HS-5 (cell line): ENCODE measurements at regions not wholly inside any gene's neighbourhood (a gene's known extent, or its start where the extent isn't known, plus 50 kb on each side); places are given as distances from the start of the nearest gene placed in this dataset.
"Not testable (repeated sequence)": the region's sequence is repeated elsewhere in the genome, so short reads cannot be mapped to it uniquely, and the experiment has no call there.

ENCODE experiments used
- DNase-seq: peaks from one replicate; pipeline ENCODE4 v3.0.0-alpha.2; 2012; ENCODE audit warnings: low read depth

DNA sequence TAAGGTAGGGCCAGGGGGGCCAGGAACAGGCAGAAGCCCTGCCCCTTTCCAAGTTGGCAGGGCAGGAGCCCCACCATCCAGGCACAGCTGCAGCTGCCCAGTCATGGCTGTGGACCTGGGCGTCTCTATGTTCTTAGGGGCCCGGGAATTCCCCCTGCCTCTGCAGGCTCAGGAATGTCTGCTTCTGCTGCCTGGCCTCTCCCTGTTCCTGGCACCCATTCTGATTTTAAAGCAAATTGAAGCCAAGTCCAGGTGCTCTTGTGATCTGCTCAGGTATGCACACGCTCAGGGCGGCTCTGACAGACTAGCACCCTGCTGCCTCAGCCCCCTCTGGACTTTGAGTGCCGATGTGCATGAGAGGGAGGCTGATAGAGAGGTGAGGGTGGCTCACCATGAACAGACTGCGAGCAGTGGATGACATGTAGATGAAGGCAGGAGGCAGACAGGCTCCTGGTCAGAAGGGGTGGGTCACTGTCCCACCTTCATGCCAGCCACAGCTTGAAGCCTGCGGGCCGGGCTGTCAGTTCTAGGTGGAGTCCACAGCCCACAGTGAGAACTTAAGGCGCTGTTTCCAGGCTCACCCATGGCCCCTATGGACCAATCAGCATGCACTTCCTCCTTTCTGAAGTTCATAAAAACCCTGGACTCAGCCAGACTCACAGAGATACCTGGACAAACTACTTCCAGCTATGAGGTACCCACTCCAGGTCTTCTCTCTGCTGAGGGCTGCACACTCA is 747.8 kb upstream of the GBE1 start:
- DNase-seq: no peak

DNA sequence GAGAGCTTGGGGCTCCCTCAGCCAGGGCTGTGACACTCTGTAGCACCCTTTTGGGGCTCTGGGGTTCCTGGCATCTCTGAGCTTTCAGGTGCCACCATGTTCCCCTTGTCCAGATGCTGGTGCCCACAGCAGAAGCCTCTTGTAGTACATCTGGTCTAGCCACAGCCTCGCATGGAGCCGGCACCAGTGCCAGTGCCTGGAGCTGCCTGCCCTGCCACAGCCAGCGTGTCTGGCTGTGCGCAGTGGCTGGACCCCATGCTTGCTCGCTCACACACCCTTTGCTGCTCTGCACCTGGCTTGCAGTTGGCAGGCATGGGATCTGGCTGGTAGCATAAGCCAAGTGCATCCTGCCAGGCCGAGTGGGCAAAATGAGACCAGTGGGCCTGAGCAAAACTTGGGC is 744.8 kb upstream of the GBE1 start:
- DNase-seq: no peak

DNA sequence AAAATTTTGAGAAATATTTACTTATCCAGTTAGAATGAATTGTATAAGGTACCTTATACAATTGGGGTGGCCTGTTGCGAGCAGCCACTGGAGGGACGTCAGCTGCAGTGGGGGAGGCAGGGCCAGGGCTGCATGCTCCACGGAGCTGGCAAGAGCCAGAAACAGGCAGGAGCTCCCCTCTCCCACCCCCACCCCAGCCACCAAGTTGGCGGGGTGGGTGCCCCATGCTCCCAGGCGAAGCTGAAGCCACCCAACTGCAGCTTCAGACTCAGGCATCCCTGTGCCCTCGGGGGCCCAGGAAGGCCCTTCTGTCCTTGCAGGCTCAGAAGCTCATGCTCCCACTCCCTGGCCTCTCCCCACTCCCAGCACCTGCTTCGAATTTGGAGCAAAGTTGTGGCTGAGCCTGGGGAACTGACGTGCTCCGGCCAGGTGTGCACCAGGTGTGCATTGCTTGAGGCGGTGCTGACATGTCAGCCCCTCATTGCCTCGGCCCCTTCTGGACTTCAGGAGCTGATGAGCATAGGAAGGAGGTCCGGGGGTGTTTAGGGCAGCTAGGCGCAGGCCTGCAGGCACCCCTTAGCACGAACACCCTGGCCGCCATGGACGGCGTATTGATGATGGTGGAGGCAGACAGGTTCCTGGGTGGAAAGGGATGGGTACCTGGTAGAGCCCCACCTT is 743.8 kb upstream of the GBE1 start:
- DNase-seq: no peak

DNA sequence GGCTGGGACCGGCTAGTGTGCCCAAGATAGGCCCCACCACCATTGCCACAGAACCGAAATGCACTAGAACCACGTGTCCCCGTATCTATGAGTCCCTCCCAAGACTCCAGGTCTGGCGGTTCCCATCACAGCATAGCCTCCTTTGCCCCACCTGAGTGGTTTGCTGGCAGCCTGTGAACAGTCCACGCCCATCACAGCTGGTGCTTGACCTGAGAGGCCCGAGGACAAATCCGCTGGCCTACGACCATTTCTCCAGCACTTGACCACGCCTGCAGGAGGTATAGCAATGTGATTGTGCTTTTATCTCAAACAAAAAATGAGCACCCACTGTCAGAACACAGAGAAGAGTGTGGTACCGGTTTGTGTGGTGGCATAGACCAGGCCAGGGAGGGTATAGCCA is 736.7 kb upstream of the GBE1 start:
- DNase-seq: no peak

DNA sequence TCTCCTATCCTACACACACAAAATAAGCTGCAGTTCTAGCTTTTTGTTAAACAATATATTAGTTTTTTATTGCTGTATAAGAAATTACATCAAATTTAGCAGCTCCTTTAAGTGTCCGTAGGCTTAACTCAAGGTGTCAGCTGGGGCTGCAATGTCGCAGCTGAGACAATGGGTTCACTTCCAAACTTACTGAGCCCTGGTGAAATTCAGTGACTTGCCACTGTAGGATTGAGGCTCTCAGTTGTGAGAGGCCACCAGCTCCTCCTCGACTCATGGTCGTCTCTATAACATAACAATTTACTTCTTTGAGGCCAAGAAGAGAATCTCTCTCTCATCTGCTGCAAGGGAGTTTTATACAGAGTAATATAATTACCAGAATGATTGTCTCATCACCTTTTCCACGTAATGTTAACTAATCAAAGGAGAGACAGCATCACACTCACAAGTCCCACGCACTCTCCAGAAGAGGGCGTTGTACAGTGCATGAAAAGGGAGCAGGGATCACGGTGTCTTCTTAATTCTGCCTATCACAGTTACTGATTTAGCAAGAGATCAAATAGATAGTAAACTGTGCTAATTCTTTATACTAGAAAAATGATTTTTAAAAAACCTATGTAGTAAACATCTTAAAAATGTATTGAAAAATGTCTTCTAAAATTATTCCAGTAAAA is 735.6 kb upstream of the GBE1 start:
- DNase-seq: no peak

DNA sequence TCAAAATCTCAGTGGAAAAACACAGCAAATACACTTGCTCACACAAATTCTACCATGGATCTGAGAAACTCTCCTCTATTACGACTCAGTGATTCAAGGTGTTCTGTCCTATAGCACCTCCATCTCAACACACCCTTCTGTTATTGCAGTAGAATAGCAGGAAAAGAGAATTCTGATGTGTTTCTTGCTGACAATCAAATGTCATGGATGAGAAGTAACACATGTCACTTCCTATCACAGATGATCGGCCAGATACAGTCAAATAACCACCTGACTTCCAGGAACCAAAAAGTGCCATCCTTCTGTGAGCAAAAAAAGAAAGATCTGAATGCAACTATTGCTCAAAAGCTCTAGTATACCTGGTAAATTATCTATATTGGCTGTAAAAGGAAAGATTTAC is 734.2 kb upstream of the GBE1 start:
- no peak for DNase-seq

DNA sequence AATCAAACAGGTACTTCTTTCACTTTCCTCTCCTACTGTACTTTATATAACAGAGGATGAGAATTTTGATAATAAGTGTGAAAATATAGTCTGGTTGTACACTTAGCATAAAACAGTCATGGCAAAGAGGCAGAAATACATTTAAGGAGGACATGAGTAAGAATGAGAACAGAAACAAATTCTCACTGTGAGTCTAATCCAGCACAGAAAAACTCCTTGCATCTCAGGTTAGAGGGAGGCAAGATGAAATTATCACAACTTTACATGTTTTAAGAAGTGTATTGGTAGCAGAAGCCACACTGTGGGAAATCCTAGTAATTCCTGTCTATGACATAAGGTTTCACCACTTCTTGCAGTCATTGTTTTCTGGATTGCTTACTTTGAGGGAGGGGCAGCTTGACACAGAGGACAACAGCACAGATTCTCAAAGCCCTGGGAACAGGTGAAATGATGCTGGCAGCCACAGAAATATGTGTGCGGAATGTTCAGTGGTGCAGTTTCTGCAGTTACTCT is 733.6 kb upstream of the GBE1 start:
- no peak for DNase-seq

DNA sequence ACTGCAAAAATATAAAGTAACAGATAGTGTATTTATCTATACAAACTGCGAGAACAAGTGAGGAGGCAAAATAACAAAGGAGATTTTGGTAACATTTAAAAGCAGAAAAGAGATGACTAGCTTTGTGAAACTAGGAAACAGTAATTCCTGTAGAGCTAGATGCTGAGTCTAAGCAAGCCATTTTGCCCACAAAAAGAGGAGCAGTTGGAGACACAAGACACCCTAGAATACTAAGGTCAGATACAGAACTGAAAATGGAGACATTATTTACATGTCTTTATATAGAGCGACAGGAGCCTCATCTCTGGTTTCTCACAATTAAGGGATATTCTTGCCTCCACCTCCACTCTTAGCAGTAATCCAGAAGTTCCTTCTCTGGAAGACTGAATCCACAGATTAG is 732.4 kb upstream of the GBE1 start:
- DNase-seq: no peak

DNA sequence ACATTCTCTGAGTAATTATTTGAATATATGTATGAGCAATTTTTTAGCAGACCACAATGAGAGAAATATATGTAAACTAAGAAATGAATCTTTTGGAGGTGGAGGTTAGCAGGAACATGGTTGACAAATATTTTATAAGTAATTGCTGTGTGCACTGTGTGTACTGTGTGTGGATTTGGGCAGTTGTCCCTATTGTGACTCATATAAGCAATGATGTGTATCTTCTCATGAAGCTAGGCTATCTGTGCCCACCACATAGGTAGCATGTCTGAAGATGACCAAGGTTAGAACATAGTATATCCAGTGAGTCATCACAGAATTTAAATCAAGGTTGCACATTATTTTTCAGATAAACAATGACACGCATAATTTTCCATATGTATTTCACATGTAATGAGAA is 713.9 kb upstream of the GBE1 start:
- DNase-seq: peak; percentile 16

DNA sequence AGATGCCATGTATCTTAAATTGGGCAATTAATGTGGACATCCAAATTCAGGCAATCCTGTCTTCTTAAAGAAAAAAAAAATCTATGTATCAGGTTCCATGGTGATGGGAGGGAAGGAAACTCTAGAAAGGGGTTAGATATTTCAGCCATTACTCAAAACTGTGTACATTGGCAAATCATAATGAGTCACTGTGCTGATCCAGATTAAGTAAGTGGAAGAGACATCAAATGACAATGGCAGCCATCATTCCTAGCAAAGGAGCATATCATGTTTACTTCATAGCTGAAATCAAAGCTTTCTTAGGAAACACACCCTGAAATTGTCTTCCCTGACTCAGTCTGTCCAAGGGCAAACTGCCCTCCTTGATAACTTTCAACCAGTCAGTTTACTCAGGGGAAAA is 713.3 kb upstream of the GBE1 start:
- DNase-seq: peak; percentile 85

DNA sequence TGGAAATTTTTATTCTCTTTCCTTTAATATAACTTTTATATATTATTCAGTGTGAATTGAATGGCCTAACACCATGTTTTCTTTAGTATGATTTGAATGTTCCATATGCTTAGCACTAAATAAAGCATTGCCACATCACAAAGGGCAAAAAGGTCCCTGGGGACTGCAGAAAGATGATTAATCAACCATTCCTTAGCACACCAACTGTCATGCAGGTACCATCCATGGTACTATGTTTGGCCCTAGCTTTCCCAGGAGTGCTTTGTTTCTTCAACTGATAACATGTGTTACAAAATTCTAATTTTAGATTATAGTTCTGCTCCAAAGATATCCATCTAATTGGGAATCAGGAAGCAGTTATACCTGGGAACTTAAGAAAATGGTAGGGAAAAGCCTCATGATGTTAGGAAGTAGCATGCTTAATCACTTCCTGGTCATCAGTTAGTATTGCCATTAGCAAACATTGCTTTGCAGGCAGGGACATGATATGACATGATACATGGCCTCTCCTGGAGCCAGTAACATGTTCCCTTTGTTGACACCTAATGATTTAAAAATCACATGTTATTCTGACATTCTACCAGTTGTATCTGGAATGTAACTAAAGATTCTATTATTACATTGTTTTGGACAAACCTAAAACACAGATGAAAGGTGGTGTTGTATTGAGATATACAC is 712.6 kb upstream of the GBE1 start:
- DNase-seq: no peak

DNA sequence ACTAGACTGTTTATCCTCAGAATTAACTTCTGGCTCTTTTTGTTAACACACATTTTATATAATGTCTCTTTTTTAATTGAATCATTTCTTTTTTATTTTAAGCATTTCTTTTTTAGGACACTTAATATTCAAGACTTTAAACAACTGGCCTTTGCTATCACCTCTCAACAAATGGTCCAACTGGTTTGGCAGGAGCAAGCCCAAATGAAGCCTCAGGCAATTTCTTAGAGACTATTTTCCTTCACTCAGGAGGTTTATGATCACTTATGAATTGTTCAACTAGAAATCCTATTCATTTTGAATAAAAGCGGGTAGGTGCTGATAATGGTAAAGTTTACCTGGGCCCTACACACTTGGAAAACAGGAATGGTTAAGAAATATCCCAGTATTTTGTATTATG is 705.6 kb upstream of the GBE1 start:
- DNase-seq: no peak

DNA sequence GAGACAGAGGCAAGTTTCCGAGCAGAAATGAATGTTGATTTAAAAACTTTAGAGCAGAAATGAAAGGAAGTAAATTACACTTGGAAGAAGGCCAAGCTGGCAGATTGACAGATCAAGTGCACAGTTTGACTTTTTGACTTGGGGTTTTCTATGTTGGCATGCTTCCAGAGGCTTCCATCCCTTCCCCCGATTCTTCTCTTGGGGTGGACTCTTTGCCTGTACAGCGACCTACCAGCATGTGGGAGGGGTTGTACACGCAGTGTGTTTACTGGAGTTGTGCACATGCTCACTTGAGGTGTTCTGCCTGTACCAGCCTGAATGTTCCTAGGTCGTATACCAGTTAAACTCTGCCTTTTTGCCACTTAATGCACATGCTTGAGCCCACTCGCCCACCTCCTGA is 701.5 kb upstream of the GBE1 start:
- DNase-seq: no peak

DNA sequence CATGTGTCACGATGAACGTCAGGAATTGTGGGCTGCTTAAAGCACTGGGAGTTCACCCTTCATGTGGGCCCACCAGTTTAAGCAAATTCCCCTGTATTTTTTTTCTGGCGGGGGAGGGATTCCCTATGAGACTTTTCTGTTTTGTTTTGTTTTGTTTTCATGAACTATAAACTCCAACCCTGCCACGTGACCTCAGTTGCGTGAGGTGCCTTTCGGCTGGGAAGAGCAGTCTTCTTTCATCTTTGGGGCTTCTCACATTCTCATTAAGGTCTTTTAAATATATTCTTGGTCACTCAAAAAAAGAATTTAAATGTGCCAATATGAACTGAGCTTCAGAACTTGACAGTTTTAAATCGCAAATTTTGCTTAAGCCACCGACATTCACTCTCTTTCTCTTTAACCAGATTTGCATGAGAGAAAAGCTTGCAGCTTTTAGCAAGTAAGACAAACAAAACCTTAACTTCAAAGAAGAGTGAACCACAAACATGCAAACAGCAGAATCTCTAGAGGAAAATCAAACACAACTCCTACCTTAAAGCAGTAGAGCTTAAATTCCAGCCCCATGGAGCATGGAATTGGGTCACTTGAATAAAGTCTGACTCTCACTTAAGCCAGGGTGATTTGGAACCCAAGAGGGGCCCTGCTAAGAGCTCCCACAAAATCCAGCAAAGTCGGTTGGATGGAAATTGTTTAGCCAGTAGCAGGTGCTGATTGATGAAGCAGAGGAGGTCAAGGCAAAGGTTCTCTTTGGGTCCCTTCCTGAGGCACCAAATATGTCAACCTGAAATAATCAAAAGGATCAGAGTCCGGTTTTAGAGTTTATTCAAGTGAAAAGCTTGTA is 699.8 kb upstream of the GBE1 start:
- no peak for DNase-seq

DNA sequence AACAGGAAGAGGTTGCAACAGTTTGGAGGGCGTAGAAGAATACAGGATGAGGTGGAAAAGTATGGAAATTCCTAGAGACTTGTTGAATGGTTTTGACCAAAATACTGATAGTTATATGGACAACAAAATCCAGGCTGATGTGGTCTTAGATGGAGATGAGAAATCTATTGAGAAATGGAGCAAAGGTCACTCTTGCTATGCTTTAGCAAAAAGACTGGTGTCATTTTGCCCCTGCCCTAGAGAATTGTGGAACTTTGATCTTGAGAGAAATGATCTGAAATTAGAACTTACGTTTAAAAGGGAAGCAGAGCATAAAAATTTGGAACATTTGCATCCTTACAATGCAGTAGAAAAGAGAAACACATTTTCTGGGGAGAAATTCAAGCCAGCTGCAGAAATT is 686.9 kb upstream of the GBE1 start:
- no peak for DNase-seq

DNA sequence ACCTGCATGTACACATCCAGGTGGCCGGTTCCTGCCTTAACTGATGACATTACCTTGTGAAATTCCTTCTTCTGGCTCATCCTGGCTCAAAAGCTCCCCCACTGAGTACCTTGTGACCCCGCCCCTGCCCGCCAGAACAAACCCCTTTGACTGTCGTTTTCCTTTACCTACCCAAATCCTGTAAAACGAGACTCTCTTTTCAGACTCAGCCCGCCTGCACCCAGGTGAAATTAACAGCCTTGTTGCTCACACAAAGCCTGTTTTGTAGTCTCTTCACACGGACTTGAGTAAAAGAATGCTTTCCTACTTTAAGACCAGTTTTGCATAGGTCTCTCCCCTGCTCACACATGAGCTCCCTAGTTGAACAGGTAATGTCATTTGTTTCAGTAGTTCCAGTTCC is 667.4 kb upstream of the GBE1 start:
- not testable (repeated sequence) for DNase-seq

DNA sequence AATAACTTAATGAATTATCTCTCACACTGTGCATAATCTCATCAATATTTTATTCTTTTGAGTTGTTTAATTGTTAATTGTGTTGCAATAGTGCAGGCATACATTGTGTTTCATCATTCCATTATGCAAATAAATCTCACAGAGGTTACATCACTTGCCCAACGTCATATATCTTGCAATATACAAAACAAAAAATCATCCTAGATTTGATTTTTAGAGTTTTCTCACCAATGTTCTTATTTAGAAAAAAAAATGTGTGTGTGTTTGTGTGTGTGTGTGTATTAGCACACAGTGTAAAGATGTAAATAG is 662.5 kb upstream of the GBE1 start:
- no peak for DNase-seq

DNA sequence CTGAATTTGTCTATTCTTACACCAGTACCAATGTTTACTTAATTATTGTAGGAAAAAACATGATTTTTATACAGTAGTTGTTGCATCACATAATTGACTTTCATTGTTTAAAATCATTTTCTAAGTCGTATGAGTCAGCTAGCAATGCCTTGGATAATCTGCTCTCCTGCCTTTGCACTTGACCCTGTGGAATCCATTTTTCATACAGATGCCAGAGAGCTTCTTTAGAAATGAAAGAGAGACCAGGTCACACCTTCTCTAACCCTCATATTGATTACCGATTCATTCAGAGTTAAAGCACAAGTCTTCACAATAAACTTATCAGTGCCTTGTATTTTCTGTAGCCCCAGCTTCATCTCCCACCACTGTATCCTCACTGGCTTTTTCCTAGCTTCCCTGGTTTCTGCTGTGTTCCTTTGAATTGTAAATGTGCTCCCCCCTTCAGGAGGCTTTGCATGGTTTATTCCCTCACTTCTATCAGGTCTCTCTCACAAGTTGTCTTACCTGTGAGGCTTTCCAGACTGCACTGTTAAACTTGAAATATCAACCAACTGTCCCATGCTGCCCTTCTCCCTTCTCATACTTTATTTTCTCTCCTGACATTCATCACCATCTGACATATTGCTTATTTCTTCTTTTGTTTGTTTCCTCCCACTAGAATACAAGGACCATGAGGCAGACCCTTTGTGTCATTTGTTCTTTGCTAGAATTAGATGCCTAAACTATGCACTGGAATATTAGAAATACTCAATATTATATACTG is 662.0 kb upstream of the GBE1 start:
- DNase-seq: no peak

DNA sequence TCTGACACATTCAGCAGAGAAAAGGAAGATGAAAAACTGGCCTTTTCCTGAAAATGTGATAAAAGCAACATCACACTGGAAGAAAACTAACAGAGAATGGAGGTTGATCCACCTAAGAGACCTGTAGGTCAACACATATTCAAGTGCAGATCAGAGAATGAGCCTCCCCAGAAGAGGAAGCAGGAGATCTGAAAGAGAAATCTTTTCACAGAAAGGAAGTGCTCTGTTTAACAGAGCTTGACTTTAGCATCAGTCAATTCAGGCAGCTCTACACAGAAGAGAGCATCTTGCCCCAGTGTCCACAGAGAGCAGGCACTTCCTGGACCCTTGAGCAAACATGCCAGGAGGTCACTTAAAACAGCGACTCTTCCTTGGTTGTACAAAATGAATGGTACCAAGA is 655.4 kb upstream of the GBE1 start:
- no peak for DNase-seq

DNA sequence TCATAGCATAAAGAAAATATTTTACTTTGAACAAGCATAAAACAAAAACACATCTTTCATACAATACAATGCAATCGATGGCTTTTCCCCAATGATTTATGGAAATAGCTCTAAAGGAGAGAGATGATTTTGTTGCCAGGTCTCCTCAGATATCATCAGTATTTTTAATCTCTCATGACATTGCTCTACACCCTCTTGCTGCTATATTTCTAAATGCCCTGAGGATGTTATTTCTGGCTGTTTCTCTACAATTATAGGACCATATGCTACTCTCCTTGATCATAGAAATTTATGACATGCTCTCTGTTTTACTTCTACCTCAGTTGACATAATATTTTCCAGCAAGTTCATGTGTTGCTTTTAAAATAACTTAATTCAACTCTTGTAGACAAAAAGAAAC is 654.9 kb upstream of the GBE1 start:
- DNase-seq: no peak

DNA sequence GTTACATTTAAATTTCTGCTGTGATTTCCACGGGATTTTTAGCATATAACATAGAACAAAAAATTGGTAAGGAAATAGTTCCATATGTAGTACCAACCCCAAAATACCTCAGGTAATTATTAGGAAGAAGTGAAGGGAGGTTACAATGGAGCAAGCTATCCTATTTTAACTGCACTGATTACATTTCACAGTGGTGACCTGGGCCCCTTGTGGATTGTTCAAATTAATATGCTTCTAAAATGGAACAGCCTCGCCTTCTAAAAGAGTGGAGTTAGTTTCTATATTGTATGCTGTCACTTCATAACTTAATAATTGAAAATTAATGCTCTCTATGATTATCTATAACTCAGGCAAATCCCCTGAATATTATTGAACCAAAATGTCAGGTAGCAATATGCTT is 651.7 kb upstream of the GBE1 start:
- no peak for DNase-seq
